ENCODE measurements at regions not wholly inside any gene's neighbourhood (a gene's known extent, or its start where the extent isn't known, plus 50 kb on each side); places are given as distances from the start of the nearest gene placed in this dataset.
"Not testable (repeated sequence)": the region's sequence is repeated elsewhere in the genome, so short reads cannot be mapped to it uniquely, and the experiment has no call there.

GRCh38 chr5:106814961-106815360 is 855.8 kb downstream of the EFNA5 start:
- no peak for DNase-seq (ENCODE audit: low read depth)

GRCh38 chr5:106801554-106801953 is 869.2 kb downstream of the EFNA5 start:
- DNase-seq (ENCODE audit: low read depth) = no peak

- DNase-seq (ENCODE audit: low read depth) = no peak
Measured at GRCh38 chr5:106797996-106798395, 872.7 kb downstream of the EFNA5 start.

- DNase-seq (ENCODE audit: low read depth) = no peak
Measured at GRCh38 chr5:106796081-106796480, 874.7 kb downstream of the EFNA5 start.

- DNase-seq (ENCODE audit: low read depth) = no peak
Measured at GRCh38 chr5:106784846-106785245, 885.9 kb downstream of the EFNA5 start.

GRCh38 chr5:106780355-106780754 is 890.4 kb downstream of the EFNA5 start:
- no peak for DNase-seq (ENCODE audit: low read depth)

- DNase-seq (ENCODE audit: low read depth) = not testable (repeated sequence)
Measured at GRCh38 chr5:106776515-106776914, 894.2 kb downstream of the EFNA5 start.

- no peak for DNase-seq (ENCODE audit: low read depth)
Measured at GRCh38 chr5:106768392-106768791, 902.3 kb downstream of the EFNA5 start.

GRCh38 chr5:106766916-106767315 is 903.8 kb downstream of the EFNA5 start:
- no peak for DNase-seq (ENCODE audit: low read depth)

- DNase-seq (ENCODE audit: low read depth) = no peak
Measured at GRCh38 chr5:106759581-106759980, 911.2 kb downstream of the EFNA5 start.

- no peak for DNase-seq (ENCODE audit: low read depth)
Measured at GRCh38 chr5:106759152-106759551, 911.6 kb downstream of the EFNA5 start.

- DNase-seq (ENCODE audit: low read depth) = no peak
Measured at GRCh38 chr5:106757672-106758071, 913.1 kb downstream of the EFNA5 start.

- DNase-seq (ENCODE audit: low read depth) = no peak
Measured at GRCh38 chr5:106755789-106756188, 914.9 kb downstream of the EFNA5 start.

- DNase-seq (ENCODE audit: low read depth) = no peak
Measured at GRCh38 chr5:106755066-106755465, 915.7 kb downstream of the EFNA5 start.

GRCh38 chr5:106749826-106750225 is 920.9 kb downstream of the EFNA5 start:
- no peak for DNase-seq (ENCODE audit: low read depth)

GRCh38 chr5:106739127-106739526 is 931.6 kb downstream of the EFNA5 start:
- DNase-seq (ENCODE audit: low read depth) = no peak

- no peak for DNase-seq (ENCODE audit: low read depth)
Measured at GRCh38 chr5:106737111-106737510, 933.6 kb downstream of the EFNA5 start.

GRCh38 chr5:106732624-106733023 is 938.1 kb downstream of the EFNA5 start:
- no peak for DNase-seq (ENCODE audit: low read depth)

GRCh38 chr5:106730912-106731311 is 939.8 kb downstream of the EFNA5 start:
- no peak for DNase-seq (ENCODE audit: low read depth)

GRCh38 chr5:106730506-106730905 is 940.2 kb downstream of the EFNA5 start:
- DNase-seq (ENCODE audit: low read depth) = no peak

- DNase-seq (ENCODE audit: low read depth) = no peak
Measured at GRCh38 chr5:106728208-106728607, 942.5 kb downstream of the EFNA5 start.

GRCh38 chr5:106727071-106727470 is 943.7 kb downstream of the EFNA5 start:
- DNase-seq (ENCODE audit: low read depth) = no peak

- no peak for DNase-seq (ENCODE audit: low read depth)
Measured at GRCh38 chr5:106720367-106720766, 950.4 kb downstream of the EFNA5 start.

GRCh38 chr5:106699796-106700195 is 970.9 kb downstream of the EFNA5 start:
- DNase-seq (ENCODE audit: low read depth) = no peak

GRCh38 chr5:106699198-106699597 is 971.5 kb downstream of the EFNA5 start:
- DNase-seq (ENCODE audit: low read depth) = no peak

Measured in stromal cell of bone marrow (primary cell).